ENCODE measurements at regions not wholly inside any gene's neighbourhood (a gene's known extent, or its start where the extent isn't known, plus 50 kb on each side); places are given as distances from the start of the nearest gene placed in this dataset.

DNA sequence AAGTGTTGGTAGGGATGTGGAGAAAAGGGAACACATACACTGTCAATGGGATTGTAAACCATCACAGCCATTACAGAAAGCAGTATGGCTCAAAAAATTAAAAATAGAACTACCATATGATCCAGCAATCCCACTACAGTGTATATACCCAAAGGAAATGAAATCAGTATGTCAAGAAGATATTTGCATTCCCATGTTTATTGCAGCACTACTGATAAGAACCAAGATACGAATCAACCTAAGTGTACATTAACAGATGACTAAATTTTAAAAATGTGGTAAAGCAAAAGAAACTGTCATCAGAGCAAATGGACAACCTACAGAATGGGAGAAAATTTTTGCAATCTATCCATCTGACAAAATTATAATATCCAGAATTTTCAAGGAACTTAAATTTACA is 290.4 kb downstream of the IPMK start:
- TF ChIP-seq, protein P1, sequence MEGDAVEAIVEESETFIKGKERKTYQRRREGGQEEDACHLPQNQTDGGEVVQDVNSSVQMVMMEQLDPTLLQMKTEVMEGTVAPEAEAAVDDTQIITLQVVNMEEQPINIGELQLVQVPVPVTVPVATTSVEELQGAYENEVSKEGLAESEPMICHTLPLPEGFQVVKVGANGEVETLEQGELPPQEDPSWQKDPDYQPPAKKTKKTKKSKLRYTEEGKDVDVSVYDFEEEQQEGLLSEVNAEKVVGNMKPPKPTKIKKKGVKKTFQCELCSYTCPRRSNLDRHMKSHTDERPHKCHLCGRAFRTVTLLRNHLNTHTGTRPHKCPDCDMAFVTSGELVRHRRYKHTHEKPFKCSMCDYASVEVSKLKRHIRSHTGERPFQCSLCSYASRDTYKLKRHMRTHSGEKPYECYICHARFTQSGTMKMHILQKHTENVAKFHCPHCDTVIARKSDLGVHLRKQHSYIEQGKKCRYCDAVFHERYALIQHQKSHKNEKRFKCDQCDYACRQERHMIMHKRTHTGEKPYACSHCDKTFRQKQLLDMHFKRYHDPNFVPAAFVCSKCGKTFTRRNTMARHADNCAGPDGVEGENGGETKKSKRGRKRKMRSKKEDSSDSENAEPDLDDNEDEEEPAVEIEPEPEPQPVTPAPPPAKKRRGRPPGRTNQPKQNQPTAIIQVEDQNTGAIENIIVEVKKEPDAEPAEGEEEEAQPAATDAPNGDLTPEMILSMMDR (IDR thresholded peaks at IDR 0.05): no peak
- TF ChIP-seq TCF7L2 (IDR thresholded peaks at IDR 0.05; ENCODE audit: low read depth, low read length): no peak

All from Panc1 (cell line).